ENCODE measurements at regions not wholly inside any gene's neighbourhood (a gene's known extent, or its start where the extent isn't known, plus 50 kb on each side); places are given as distances from the start of the nearest gene placed in this dataset.

GRCh38 chr6:7672066-7673062 lies 53.5 kb upstream of the BMP6 start:
- no peak for TF ChIP-seq CTCF (IDR thresholded peaks at IDR 0.05)
- no peak overlapping the region for H3K27ac Mint-ChIP-seq
- H3K4me3 Mint-ChIP-seq: no peak overlapping the region
- H3K9me3 Mint-ChIP-seq: no peaks in the 10 kb centered on the region
- H3K36me3 Mint-ChIP-seq (ENCODE audit: low read depth): no peaks in the 10 kb centered on the region
- intact Hi-C loops (cut with micrococcal nuclease): no loop called here
- ChIA-PET CTCF (interaction anchor here (0.6 to 1.0 kb wide), 3 partner anchors 15 to 331 kb away, joined by 3 read pairs; no protein-coding TSS in a partner anchor), POLR2A (no interaction called here)
- H3K27me3 Mint-ChIP-seq: peaks cover 7% of the 10 kb centered on the region
- DNase-seq (no peak), ATAC-seq (ENCODE audit: low read depth) (no peak)
- no peaks in the 10 kb centered on the region for H3K4me1 Mint-ChIP-seq

- ChIA-PET POLR2A (no interaction called here), CTCF (no interaction called here)
- peaks cover 7% of the 10 kb centered on the region for H3K27me3 Mint-ChIP-seq
Observed at GRCh38 chr6:7673063-7673536, 52.8 kb upstream of the BMP6 start.

GRCh38 chr6:7674291-7674690 lies 51.6 kb upstream of the BMP6 start:
- ChIA-PET CTCF (no interaction called here), POLR2A (no interaction called here)
- ATAC-seq (ENCODE audit: low read depth) (no peak), DNase-seq (no peak)
- no peak overlapping the region for H3K27ac Mint-ChIP-seq
- H3K36me3 Mint-ChIP-seq (ENCODE audit: low read depth): no peaks in the 10 kb centered on the region
- intact Hi-C loops (cut with micrococcal nuclease): no loop called here
- TF ChIP-seq CTCF (IDR thresholded peaks at IDR 0.05): no peak
- H3K4me1 Mint-ChIP-seq: no peaks in the 10 kb centered on the region
- peaks cover 12% of the 10 kb centered on the region for H3K27me3 Mint-ChIP-seq
- no peaks in the 10 kb centered on the region for H3K9me3 Mint-ChIP-seq
- no peak overlapping the region for H3K4me3 Mint-ChIP-seq

More at GRCh38 chr6:7673063-7673536, 52.8 kb upstream of the BMP6 start:
- Mint-ChIP-seq H3K4me1 (no peaks in the 10 kb centered on the region), H3K36me3 (ENCODE audit: low read depth) (no peaks in the 10 kb centered on the region), H3K9me3 (no peaks in the 10 kb centered on the region), H3K27ac (no peak overlapping the region), H3K4me3 (no peak overlapping the region)
- intact Hi-C loops (cut with micrococcal nuclease): no loop called here
- no peak for TF ChIP-seq CTCF (IDR thresholded peaks at IDR 0.05)
- DNase-seq (no peak), ATAC-seq (ENCODE audit: low read depth) (no peak)

- H3K4me3 Mint-ChIP-seq: no peak overlapping the region
- H3K36me3 Mint-ChIP-seq (ENCODE audit: low read depth): no peaks in the 10 kb centered on the region
- no peak for TF ChIP-seq CTCF (IDR thresholded peaks at IDR 0.05)
- DNase-seq: no peak
- intact Hi-C loops (cut with micrococcal nuclease): no loop called here
- POLR2A ChIA-PET: no interaction called here
- H3K9me3 Mint-ChIP-seq: no peaks in the 10 kb centered on the region
- H3K4me1 Mint-ChIP-seq: no peaks in the 10 kb centered on the region
- CTCF ChIA-PET: no interaction called here
- ATAC-seq (ENCODE audit: low read depth): no peak
- peaks cover 16% of the 10 kb centered on the region for H3K27me3 Mint-ChIP-seq
- H3K27ac Mint-ChIP-seq: no peak overlapping the region
Observed at GRCh38 chr6:7675353-7675945, 50.5 kb upstream of the BMP6 start.
